ENCODE measurements at regions not wholly inside any gene's neighbourhood (a gene's known extent, or its start where the extent isn't known, plus 50 kb on each side); places are given as distances from the start of the nearest gene placed in this dataset.

GRCh38 chr6:154916857-154917256 is 78.3 kb upstream of the TIAM2 start:
- Histone ChIP-seq H3K36me3 (ENCODE audit: control insufficient read depth in 2 of 2, insufficient read depth in 2 of 2, low read length in 1 of 2) (no peaks in the 10 kb centered on the region), H3K27ac (ENCODE audit: low read depth in 1 of 2, low read length in 1 of 2) (no peak overlapping the region), H3K27me3 (ENCODE audit: control insufficient read depth in 2 of 2, insufficient read depth in 1 of 2, low read length in 1 of 2) (no peaks in the 10 kb centered on the region), H3K4me3 (ENCODE audit: low read length in 2 of 2) (no peak overlapping the region), H3K4me1 (ENCODE audit: control insufficient read depth in 2 of 2, insufficient read depth in 2 of 2, low read length in 2 of 2) (peaks cover 0 to 3% of the 10 kb centered on the region in 2 donors), H3K9me3 (ENCODE audit: control insufficient read depth in 2 of 2, insufficient read depth in 1 of 2, low read length in 1 of 2) (no peaks in the 10 kb centered on the region)
- no peak for DNase-seq (ENCODE audit: low read depth in 6 of 9, low spot score in 9 of 9)
- WGBS, result 82% methylated on average over 5 of the region's 5 CpGs

DNA sequence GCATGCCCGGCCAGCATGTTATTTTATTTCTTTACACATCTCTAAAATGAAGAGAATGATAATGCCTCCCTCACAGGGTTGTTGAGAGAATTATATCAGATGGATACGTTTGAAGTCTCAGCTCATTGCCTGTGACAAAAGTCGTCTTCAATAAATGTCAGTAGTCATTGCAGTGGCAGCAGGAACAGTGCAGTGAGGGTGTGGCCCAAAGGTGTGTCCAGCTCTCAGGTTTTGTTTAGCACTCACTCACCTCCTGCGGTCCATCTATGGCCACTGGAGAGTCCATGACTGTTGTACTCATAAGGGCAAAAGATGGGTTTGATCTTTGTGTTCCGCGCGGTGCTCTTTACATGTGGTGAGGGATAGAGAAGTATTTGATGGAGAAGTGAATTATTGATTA is 77.2 kb upstream of the TIAM2 start:
- DNase-seq (ENCODE audit: low read depth in 6 of 9, low spot score in 9 of 9), result no peak
- H3K4me1 ChIP-seq (ENCODE audit: control insufficient read depth in 2 of 2, insufficient read depth in 2 of 2, low read length in 2 of 2), result peaks cover 0 to 3% of the 10 kb centered on the region in 2 donors
- 98% methylated on average over 7 of the region's 7 CpGs for WGBS
- H3K36me3 ChIP-seq (ENCODE audit: control insufficient read depth in 2 of 2, insufficient read depth in 2 of 2, low read length in 1 of 2), result no peaks in the 10 kb centered on the region
- H3K27ac ChIP-seq (ENCODE audit: low read depth in 1 of 2, low read length in 1 of 2), result no peak overlapping the region
- no peaks in the 10 kb centered on the region for H3K9me3 ChIP-seq (ENCODE audit: control insufficient read depth in 2 of 2, insufficient read depth in 1 of 2, low read length in 1 of 2)
- H3K4me3 ChIP-seq (ENCODE audit: low read length in 2 of 2), result no peak overlapping the region
- no peaks in the 10 kb centered on the region for H3K27me3 ChIP-seq (ENCODE audit: control insufficient read depth in 2 of 2, insufficient read depth in 1 of 2, low read length in 1 of 2)

- no peak overlapping the region for H3K4me3 ChIP-seq (ENCODE audit: low read length in 2 of 2)
- 96% methylated on average over 5 of the region's 5 CpGs for WGBS
These were observed 75.3 kb upstream of the TIAM2 start for GRCh38 chr6:154919806-154920205.

GRCh38 chr6:154920495-154921200 is 74.5 kb upstream of the TIAM2 start:
- H3K4me1 ChIP-seq (ENCODE audit: control insufficient read depth in 2 of 2, insufficient read depth in 2 of 2, low read length in 2 of 2), result peaks cover 0 to 3% of the 10 kb centered on the region in 2 donors
- DNase-seq (ENCODE audit: low read depth in 6 of 9, low spot score in 9 of 9), result no peak
- 95% methylated on average over 8 of the region's 8 CpGs for WGBS
- H3K27me3 ChIP-seq (ENCODE audit: control insufficient read depth in 2 of 2, insufficient read depth in 1 of 2, low read length in 1 of 2), result no peaks in the 10 kb centered on the region
- H3K9me3 ChIP-seq (ENCODE audit: control insufficient read depth in 2 of 2, insufficient read depth in 1 of 2, low read length in 1 of 2), result no peaks in the 10 kb centered on the region
- H3K27ac ChIP-seq (ENCODE audit: low read depth in 1 of 2, low read length in 1 of 2), result no peak overlapping the region
- no peaks in the 10 kb centered on the region for H3K36me3 ChIP-seq (ENCODE audit: control insufficient read depth in 2 of 2, insufficient read depth in 2 of 2, low read length in 1 of 2)
- no peak overlapping the region for H3K4me3 ChIP-seq (ENCODE audit: low read length in 2 of 2)

More at GRCh38 chr6:154919806-154920205, 75.3 kb upstream of the TIAM2 start:
- no peak for DNase-seq (ENCODE audit: low read depth in 6 of 9, low spot score in 9 of 9)
- H3K36me3 ChIP-seq (ENCODE audit: control insufficient read depth in 2 of 2, insufficient read depth in 2 of 2, low read length in 1 of 2), result no peaks in the 10 kb centered on the region
- no peaks in the 10 kb centered on the region for H3K27me3 ChIP-seq (ENCODE audit: control insufficient read depth in 2 of 2, insufficient read depth in 1 of 2, low read length in 1 of 2)
- no peaks in the 10 kb centered on the region for H3K9me3 ChIP-seq (ENCODE audit: control insufficient read depth in 2 of 2, insufficient read depth in 1 of 2, low read length in 1 of 2)
- peaks cover 0 to 3% of the 10 kb centered on the region in 2 donors for H3K4me1 ChIP-seq (ENCODE audit: control insufficient read depth in 2 of 2, insufficient read depth in 2 of 2, low read length in 2 of 2)
- H3K27ac ChIP-seq (ENCODE audit: low read depth in 1 of 2, low read length in 1 of 2), result no peak overlapping the region

GRCh38 chr6:154921482-154921881 is 73.6 kb upstream of the TIAM2 start:
- no peaks in the 10 kb centered on the region for H3K36me3 ChIP-seq (ENCODE audit: control insufficient read depth in 2 of 2, insufficient read depth in 2 of 2, low read length in 1 of 2)
- peaks cover 0 to 3% of the 10 kb centered on the region in 2 donors for H3K4me1 ChIP-seq (ENCODE audit: control insufficient read depth in 2 of 2, insufficient read depth in 2 of 2, low read length in 2 of 2)
- DNase-seq (ENCODE audit: low read depth in 6 of 9, low spot score in 9 of 9), result no peak
- H3K27me3 ChIP-seq (ENCODE audit: control insufficient read depth in 2 of 2, insufficient read depth in 1 of 2, low read length in 1 of 2), result no peaks in the 10 kb centered on the region
- H3K4me3 ChIP-seq (ENCODE audit: low read length in 2 of 2), result no peak overlapping the region
- no peaks in the 10 kb centered on the region for H3K9me3 ChIP-seq (ENCODE audit: control insufficient read depth in 2 of 2, insufficient read depth in 1 of 2, low read length in 1 of 2)
- H3K27ac ChIP-seq (ENCODE audit: low read depth in 1 of 2, low read length in 1 of 2), result no peak overlapping the region
- WGBS, result 67% methylated on average over 4 of the region's 4 CpGs

- Histone ChIP-seq H3K4me3 (ENCODE audit: low read length in 2 of 2) (no peak overlapping the region), H3K36me3 (ENCODE audit: control insufficient read depth in 2 of 2, insufficient read depth in 2 of 2, low read length in 1 of 2) (no peaks in the 10 kb centered on the region), H3K27ac (ENCODE audit: low read depth in 1 of 2, low read length in 1 of 2) (no peak overlapping the region), H3K9me3 (ENCODE audit: control insufficient read depth in 2 of 2, insufficient read depth in 1 of 2, low read length in 1 of 2) (no peaks in the 10 kb centered on the region), H3K27me3 (ENCODE audit: control insufficient read depth in 2 of 2, insufficient read depth in 1 of 2, low read length in 1 of 2) (no peaks in the 10 kb centered on the region), H3K4me1 (ENCODE audit: control insufficient read depth in 2 of 2, insufficient read depth in 2 of 2, low read length in 2 of 2) (peaks cover 0 to 3% of the 10 kb centered on the region in 2 donors)
- 94% methylated on average over 5 of the region's 5 CpGs for WGBS
- no peak for DNase-seq (ENCODE audit: low read depth in 6 of 9, low spot score in 9 of 9)
These were observed 71.8 kb upstream of the TIAM2 start for GRCh38 chr6:154923199-154923869.

- H3K9me3 ChIP-seq (ENCODE audit: control insufficient read depth in 2 of 2, insufficient read depth in 1 of 2, low read length in 1 of 2), result no peaks in the 10 kb centered on the region
- H3K4me1 ChIP-seq (ENCODE audit: control insufficient read depth in 2 of 2, insufficient read depth in 2 of 2, low read length in 2 of 2), result peaks cover 0 to 3% of the 10 kb centered on the region in 2 donors
- DNase-seq (ENCODE audit: low read depth in 6 of 9, low spot score in 9 of 9), result no peak
- no peak overlapping the region for H3K4me3 ChIP-seq (ENCODE audit: low read length in 2 of 2)
- H3K27me3 ChIP-seq (ENCODE audit: control insufficient read depth in 2 of 2, insufficient read depth in 1 of 2, low read length in 1 of 2), result no peaks in the 10 kb centered on the region
- H3K36me3 ChIP-seq (ENCODE audit: control insufficient read depth in 2 of 2, insufficient read depth in 2 of 2, low read length in 1 of 2), result no peaks in the 10 kb centered on the region
- WGBS, result 97% methylated on average over 8 of the region's 8 CpGs
- H3K27ac ChIP-seq (ENCODE audit: low read depth in 1 of 2, low read length in 1 of 2), result no peak overlapping the region
These were observed 70.0 kb upstream of the TIAM2 start for GRCh38 chr6:154925130-154925529.

GRCh38 chr6:154926366-154926765 is 68.7 kb upstream of the TIAM2 start:
- Histone ChIP-seq H3K36me3 (ENCODE audit: control insufficient read depth in 2 of 2, insufficient read depth in 2 of 2, low read length in 1 of 2) (no peaks in the 10 kb centered on the region), H3K4me3 (ENCODE audit: low read length in 2 of 2) (no peak overlapping the region), H3K9me3 (ENCODE audit: control insufficient read depth in 2 of 2, insufficient read depth in 1 of 2, low read length in 1 of 2) (no peaks in the 10 kb centered on the region), H3K27ac (ENCODE audit: low read depth in 1 of 2, low read length in 1 of 2) (no peak overlapping the region), H3K27me3 (ENCODE audit: control insufficient read depth in 2 of 2, insufficient read depth in 1 of 2, low read length in 1 of 2) (no peaks in the 10 kb centered on the region), H3K4me1 (ENCODE audit: control insufficient read depth in 2 of 2, insufficient read depth in 2 of 2, low read length in 2 of 2) (peaks cover 0 to 2% of the 10 kb centered on the region in 2 donors)
- WGBS, result 94% methylated on average over 8 of the region's 8 CpGs
- no peak for DNase-seq (ENCODE audit: low read depth in 6 of 9, low spot score in 9 of 9)

DNA sequence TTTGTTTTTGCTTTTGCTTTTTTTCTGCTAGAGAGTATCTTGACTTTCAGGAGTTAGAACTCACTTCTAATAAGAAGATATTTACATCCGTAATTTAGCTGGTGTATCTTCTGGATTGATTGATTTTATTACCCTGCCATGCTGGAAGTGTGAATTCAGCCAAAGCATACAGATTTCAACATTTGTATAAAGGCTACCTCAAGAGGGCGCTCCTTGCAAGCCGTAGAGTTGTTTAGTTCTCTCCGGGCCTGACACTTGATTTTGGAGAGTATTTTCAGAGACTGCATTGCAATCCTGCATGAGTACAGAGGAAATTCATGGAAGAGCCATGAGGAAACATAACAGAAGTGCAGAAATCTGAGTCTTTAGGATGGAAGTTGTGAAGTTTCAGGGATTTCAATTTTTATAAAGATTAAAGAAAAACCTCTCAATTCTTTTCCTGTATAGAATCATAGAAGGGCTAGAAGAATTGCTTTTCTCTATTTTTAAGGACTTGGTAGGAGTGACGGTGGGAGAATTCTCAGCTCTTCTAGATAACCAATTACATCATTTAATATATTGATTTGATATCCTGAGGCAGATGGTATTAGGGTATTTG is 66.7 kb upstream of the TIAM2 start:
- no peaks in the 10 kb centered on the region for H3K9me3 ChIP-seq (ENCODE audit: control insufficient read depth in 2 of 2, insufficient read depth in 1 of 2, low read length in 1 of 2)
- no peaks in the 10 kb centered on the region for H3K4me1 ChIP-seq (ENCODE audit: control insufficient read depth in 2 of 2, insufficient read depth in 2 of 2, low read length in 2 of 2)
- no peaks in the 10 kb centered on the region for H3K27me3 ChIP-seq (ENCODE audit: control insufficient read depth in 2 of 2, insufficient read depth in 1 of 2, low read length in 1 of 2)
- H3K4me3 ChIP-seq (ENCODE audit: low read length in 2 of 2), result no peak overlapping the region
- DNase-seq (ENCODE audit: low read depth in 6 of 9, low spot score in 9 of 9), result peak; percentile 14 to 76 (median 56)
- H3K36me3 ChIP-seq (ENCODE audit: control insufficient read depth in 2 of 2, insufficient read depth in 2 of 2, low read length in 1 of 2), result no peaks in the 10 kb centered on the region
- H3K27ac ChIP-seq (ENCODE audit: low read depth in 1 of 2, low read length in 1 of 2), result no peak overlapping the region
- WGBS, result 19% methylated on average over 5 of the region's 5 CpGs
